Spleen (tissue), 11 donors: ENCODE measurements at regions not wholly inside any gene's neighbourhood (a gene's known extent, or its start where the extent isn't known, plus 50 kb on each side); places are given as distances from the start of the nearest gene placed in this dataset.

ENCODE experiments used
- DNase-seq: peaks from one replicate; pipeline ENCODE4 v3.0.0-alpha.2; 2020
- H3K27ac ChIP-seq, 8 donors: fragments of 200-600 bp; sonication (generic) in 7 of 8; 1 replicate in 4 of 8; 2 replicates in 4 of 8; pipeline versions ENCODE4 v1.5.0 to v1.8.0; 2016 to 2021; ENCODE audit warnings: inconsistent platforms in 4 of 8, mild to moderate bottlenecking in 4 of 8, moderate library complexity in 1 of 8
- H3K27me3 ChIP-seq, 7 donors: fragments of 200-600 bp; sonication (generic) in 6 of 7; replicated peaks in 1 of 7; 1 replicate in 4 of 7; 2 replicates in 3 of 7; pipeline versions ENCODE4 v1.5.0 to v1.8.0; 2016 to 2021; ENCODE audit warnings: inconsistent platforms in 3 of 7, mild to moderate bottlenecking in 1 of 7
- H3K36me3 ChIP-seq, 6 donors: fragments of 200-600 bp; sonication (generic) in 5 of 6; 1 replicate in 4 of 6; 2 replicates in 2 of 6; pipeline versions ENCODE4 v1.5.0 to v1.8.0; 2016 to 2021; ENCODE audit warnings: inconsistent platforms in 2 of 6
- H3K4me1 ChIP-seq, 6 donors: fragments of 200-600 bp; sonication (generic) in 5 of 6; 1 replicate in 3 of 6; 2 replicates in 3 of 6; pipeline versions ENCODE4 v1.5.0 to v1.8.0; 2016 to 2021; ENCODE audit warnings: inconsistent platforms in 3 of 6
- H3K4me3 ChIP-seq, 8 donors: fragments of 200-600 bp; sonication (generic) in 7 of 8; 1 replicate in 4 of 8; 2 replicates in 4 of 8; pipeline versions ENCODE4 v1.5.0 to v1.8.0; 2016 to 2021; ENCODE audit warnings: inconsistent platforms in 4 of 8, mild to moderate bottlenecking in 4 of 8, moderate library complexity in 2 of 8
- H3K9me3 ChIP-seq, 8 donors: fragments of 200-600 bp; sonication (generic) in 7 of 8; 1 replicate in 4 of 8; 2 replicates in 4 of 8; pipeline versions ENCODE4 v1.5.0 to v1.8.0; 2016 to 2021; ENCODE audit warnings: inconsistent platforms in 4 of 8
- POLR2A ChIP-seq, 3 donors: fragments of 450-650 bp; IDR thresholded peaks; one replicate each; pipeline ENCODE4 v1.5.1; 2017; ENCODE audit warnings: antibody characterized with exemption in 3 of 3, mild to moderate bottlenecking in 1 of 3
- POLR2AphosphoS5 ChIP-seq, 3 donors: sonication (generic); formaldehyde crosslinking; IDR thresholded peaks; one replicate each; pipeline ENCODE4 v1.5.1; 2017; ENCODE audit warnings: antibody characterized with exemption in 3 of 3
- WGBS, 5 donors: extraction: QIAGEN DNeasy Blood & Tissue Kit in 3 of 5; methylation state at CpG; one replicate each; pipeline versions ENCODE4 v1.1.5 to v1.1.7; 2013 to 2018; 5-methylcytosine and 5-hydroxymethylcytosine counted together
- intact Hi-C: fragments of 100-400 bp; cut with DNase I; formaldehyde crosslinking; loops from one replicate; pipeline ENCODE4 v1.15.0; 2023; ENCODE audit warnings: low total_unique reads
- TF ChIP-seq, protein P1 (sequence below), 11 experiments: fragments of 200-600 bp in 7 of 11; fragments of 450-650 bp in 4 of 11; sonication (generic) in 4 of 11; IDR thresholded peaks in 8 of 11; conservative IDR thresholded peaks in 3 of 11; 1 replicate in 7 of 11; 2 replicates in 4 of 11; pipeline versions ENCODE4 v1.4.0 to v1.8.0; 2016 to 2021; ENCODE audit warnings: antibody characterized with exemption in 11 of 11, inconsistent platforms in 4 of 11, mild to moderate bottlenecking in 1 of 11
- donor health status: healthy with polysubstance abuse.
- donor health status: DM: no; HTN: no; CAD: no; lungs with moderate emphysema.
- donor health status: DM: no; HTN: no; CAD: no.
- donor health status: Bipolar disorder and iron deficiency.
- donor health status: healthy.
- donor health status: DM: no; HTN: no; CAD: no.
- donor health status: DM: yes; HTN: yes; CAD: no.

DNA sequence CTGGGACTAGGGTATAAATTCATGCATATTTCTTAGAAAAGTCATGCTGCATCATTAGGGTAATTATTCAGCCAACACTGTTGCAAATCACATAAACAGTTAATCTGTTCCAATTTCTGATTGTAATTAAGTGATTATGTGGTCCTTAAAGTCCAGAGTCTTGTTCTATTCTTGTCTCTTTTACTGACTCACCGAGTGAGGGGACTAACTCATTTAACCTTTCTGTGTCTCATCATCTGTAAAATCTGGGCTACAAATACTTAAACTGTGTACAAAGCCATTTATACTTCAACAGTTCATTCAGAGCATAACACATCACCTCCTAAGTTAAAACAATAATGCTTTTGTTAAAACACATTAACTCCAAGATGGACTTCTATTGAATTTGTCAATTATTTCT is 65.4 kb upstream of the KLHL13 start:
- DNase-seq: no peak
- Histone ChIP-seq H3K9me3 (peaks cover 0 to 12% (median 0%) of the 10 kb centered on the region in 8 donors), H3K27ac (no peak overlapping the region), H3K4me3 (no peak overlapping the region), H3K4me1 (no peaks in the 10 kb centered on the region), H3K27me3 (no peaks in the 10 kb centered on the region), H3K36me3 (no peaks in the 10 kb centered on the region)
- TF ChIP-seq POLR2AphosphoS5 (IDR thresholded peaks at IDR 0.05): no peak
- no peak for TF ChIP-seq POLR2A (IDR thresholded peaks at IDR 0.05)
- TF ChIP-seq, protein P1, sequence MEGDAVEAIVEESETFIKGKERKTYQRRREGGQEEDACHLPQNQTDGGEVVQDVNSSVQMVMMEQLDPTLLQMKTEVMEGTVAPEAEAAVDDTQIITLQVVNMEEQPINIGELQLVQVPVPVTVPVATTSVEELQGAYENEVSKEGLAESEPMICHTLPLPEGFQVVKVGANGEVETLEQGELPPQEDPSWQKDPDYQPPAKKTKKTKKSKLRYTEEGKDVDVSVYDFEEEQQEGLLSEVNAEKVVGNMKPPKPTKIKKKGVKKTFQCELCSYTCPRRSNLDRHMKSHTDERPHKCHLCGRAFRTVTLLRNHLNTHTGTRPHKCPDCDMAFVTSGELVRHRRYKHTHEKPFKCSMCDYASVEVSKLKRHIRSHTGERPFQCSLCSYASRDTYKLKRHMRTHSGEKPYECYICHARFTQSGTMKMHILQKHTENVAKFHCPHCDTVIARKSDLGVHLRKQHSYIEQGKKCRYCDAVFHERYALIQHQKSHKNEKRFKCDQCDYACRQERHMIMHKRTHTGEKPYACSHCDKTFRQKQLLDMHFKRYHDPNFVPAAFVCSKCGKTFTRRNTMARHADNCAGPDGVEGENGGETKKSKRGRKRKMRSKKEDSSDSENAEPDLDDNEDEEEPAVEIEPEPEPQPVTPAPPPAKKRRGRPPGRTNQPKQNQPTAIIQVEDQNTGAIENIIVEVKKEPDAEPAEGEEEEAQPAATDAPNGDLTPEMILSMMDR (IDR thresholded peaks at IDR 0.05 in 8 of 11, conservative IDR thresholded peaks at IDR 0.05 in 3 of 11): no peak
- intact Hi-C loops: no loop called here
- 45 to 82% (median 65%) methylated on average over 1 of the region's 1 CpG for WGBS, 5 donors

DNA sequence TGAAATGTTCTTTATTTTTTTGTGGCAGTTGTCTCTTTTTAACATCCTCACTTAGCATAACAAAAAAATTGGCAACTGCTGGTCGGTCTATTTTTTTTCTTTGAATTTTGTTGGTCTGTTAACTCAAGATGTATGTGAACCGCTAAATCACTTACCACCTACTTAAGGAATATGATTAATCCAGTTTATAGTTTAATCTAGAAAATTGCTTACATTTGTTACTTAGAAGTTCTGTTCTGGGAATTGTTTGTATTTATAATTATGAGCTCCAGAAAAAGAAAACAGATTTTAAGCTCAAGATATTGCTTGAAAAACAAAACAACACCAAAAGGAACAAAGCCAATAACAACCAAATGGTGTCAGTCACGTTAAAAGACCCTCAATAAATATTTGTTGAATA is 66.1 kb upstream of the KLHL13 start:
- Histone ChIP-seq H3K36me3 (no peaks in the 10 kb centered on the region), H3K4me1 (no peaks in the 10 kb centered on the region), H3K27ac (no peak overlapping the region), H3K27me3 (no peaks in the 10 kb centered on the region), H3K9me3 (peaks cover 0 to 12% (median 0%) of the 10 kb centered on the region in 8 donors), H3K4me3 (no peak overlapping the region)
- no peak for DNase-seq
- 54 to 78% (median 73%) methylated on average over 3 of the region's 3 CpGs for WGBS, 5 donors
- intact Hi-C loops: no loop called here
- TF ChIP-seq, protein P1 (IDR thresholded peaks at IDR 0.05 in 8 of 11, conservative IDR thresholded peaks at IDR 0.05 in 3 of 11): no peak
- TF ChIP-seq POLR2A (IDR thresholded peaks at IDR 0.05) (no peak), POLR2AphosphoS5 (IDR thresholded peaks at IDR 0.05) (no peak)

DNA sequence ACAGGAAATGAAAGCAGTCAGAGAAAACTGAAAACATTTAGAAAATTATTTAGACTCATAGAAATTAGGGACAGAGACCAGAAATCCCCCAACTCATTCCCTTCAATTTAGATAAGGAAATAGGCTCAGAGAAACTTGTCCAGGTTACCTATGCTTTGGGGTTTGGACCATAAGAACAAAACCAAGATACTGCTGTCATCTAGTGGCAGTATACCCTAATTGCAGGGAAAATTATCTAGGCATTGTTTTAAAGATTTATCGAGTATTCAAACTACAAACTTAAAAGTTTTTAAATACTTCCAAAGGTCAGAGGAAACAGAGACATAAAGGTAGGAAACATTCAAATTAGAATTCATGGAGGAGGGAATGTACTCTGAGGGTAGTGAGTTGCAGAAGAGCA is 67.0 kb upstream of the KLHL13 start:
- intact Hi-C loops: no loop called here
- no peak for DNase-seq
- H3K27ac ChIP-seq: no peak overlapping the region
- no peaks in the 10 kb centered on the region for H3K36me3 ChIP-seq
- TF ChIP-seq POLR2AphosphoS5 (IDR thresholded peaks at IDR 0.05) (no peak), POLR2A (IDR thresholded peaks at IDR 0.05) (no peak)
- TF ChIP-seq, protein P1 (IDR thresholded peaks at IDR 0.05 in 8 of 11, conservative IDR thresholded peaks at IDR 0.05 in 3 of 11): no peak
- 89 to 100% (median 91%) methylated on average over 1 of the region's 1 CpG for WGBS, 5 donors
- peaks cover 0 to 12% (median 0%) of the 10 kb centered on the region in 8 donors for H3K9me3 ChIP-seq
- no peak overlapping the region for H3K4me3 ChIP-seq
- no peaks in the 10 kb centered on the region for H3K27me3 ChIP-seq
- H3K4me1 ChIP-seq: no peaks in the 10 kb centered on the region

DNA sequence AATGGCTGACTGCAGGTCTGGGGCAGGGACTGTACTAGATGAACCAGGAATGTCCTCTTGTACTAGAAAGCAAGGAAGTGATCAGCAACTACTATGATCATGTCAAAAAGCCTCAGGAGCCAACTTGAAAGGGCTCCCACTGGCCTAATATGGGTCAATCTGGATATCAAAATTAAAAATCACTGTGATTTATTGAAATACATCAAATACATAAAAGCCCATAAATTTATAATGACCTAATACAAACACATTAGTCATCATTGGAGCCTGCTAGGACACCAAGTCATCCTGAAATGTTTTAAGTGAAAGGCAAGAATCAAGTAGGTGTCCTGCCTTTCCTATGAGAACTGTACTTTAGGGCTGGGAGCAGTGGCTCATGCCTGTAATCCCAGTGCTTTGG is 70.5 kb upstream of the KLHL13 start:
- TF ChIP-seq POLR2A (IDR thresholded peaks at IDR 0.05) (no peak), POLR2AphosphoS5 (IDR thresholded peaks at IDR 0.05) (no peak)
- TF ChIP-seq, protein P1 (IDR thresholded peaks at IDR 0.05 in 8 of 11, conservative IDR thresholded peaks at IDR 0.05 in 3 of 11): no peak
- H3K36me3 ChIP-seq: no peaks in the 10 kb centered on the region
- no peak overlapping the region for H3K27ac ChIP-seq
- H3K27me3 ChIP-seq: peaks cover 0 to 6% (median 0%) of the 10 kb centered on the region in 7 donors
- H3K4me1 ChIP-seq: no peaks in the 10 kb centered on the region
- DNase-seq: no peak
- H3K9me3 ChIP-seq: peaks cover 0 to 12% (median 0%) of the 10 kb centered on the region in 8 donors
- H3K4me3 ChIP-seq: no peak overlapping the region
- intact Hi-C loops: no loop called here
